ENCODE measurements at regions not wholly inside any gene's neighbourhood (a gene's known extent, or its start where the extent isn't known, plus 50 kb on each side); places are given as distances from the start of the nearest gene placed in this dataset.

GRCh38 chr6:22809370-22809769 lies 240.0 kb downstream of the HDGFL1 start (continued):
- TF ChIP-seq HOMEZ (CRISPR knock-in tag; IDR thresholded peaks at IDR 0.05; ENCODE audit: low read depth): no peak
- no peak for TF ChIP-seq YEATS2 (CRISPR knock-in tag; IDR thresholded peaks at IDR 0.05; ENCODE audit: borderline replicate concordance)
- TF ChIP-seq REPIN1 (CRISPR knock-in tag; IDR thresholded peaks at IDR 0.05; ENCODE audit: borderline replicate concordance, low read depth): no peak
- no peak for TF ChIP-seq SP2 (CRISPR knock-in tag; IDR thresholded peaks at IDR 0.05)
- TF ChIP-seq STAG1 (CRISPR knock-in tag; IDR thresholded peaks at IDR 0.05): no peak
- TF ChIP-seq GLMP (CRISPR knock-in tag; IDR thresholded peaks at IDR 0.05; ENCODE audit: borderline replicate concordance): no peak
- no peak for TF ChIP-seq ZFP41 (CRISPR knock-in tag; IDR thresholded peaks at IDR 0.05; ENCODE audit: borderline replicate concordance)
- no peak for TF ChIP-seq ZNF510 (CRISPR knock-in tag; IDR thresholded peaks at IDR 0.05; ENCODE audit: low read depth)
- TF ChIP-seq ZNF768 (CRISPR knock-in tag; IDR thresholded peaks at IDR 0.05): no peak

- in situ Hi-C loops (cut with HindIII; ENCODE audit: extremely low pct_ligation_motif_present, low pct_unique_long_range_greater_than_20kb): no loop called here
- Histone ChIP-seq H3K4me1 (ENCODE audit: insufficient read depth, low read length) (no peaks in the 10 kb centered on the region), H3K27ac (ENCODE audit: extremely low read length, insufficient read depth, low read length) (no peak overlapping the region), H3K4me2 (ENCODE audit: low read depth, low read length) (no peak overlapping the region), H3K36me3 (replicated peaks in 1 of 2; ENCODE audit: control insufficient read depth in 1 of 2, insufficient read depth in 2 of 2, low read length in 2 of 2) (no peaks in the 10 kb centered on the region), H3K4me3 (replicated peaks in 1 of 3; ENCODE audit: insufficient read depth in 1 of 3, low read depth in 2 of 3, low read length in 3 of 3) (no peak overlapping the region), H3K27me3 (ENCODE audit: control insufficient read depth in 1 of 2, insufficient read depth in 2 of 2, low read length in 2 of 2) (no peaks in the 10 kb centered on the region), H3K9me3 (ENCODE audit: low read length) (peaks cover 92% of the 10 kb centered on the region), H2AFZ (ENCODE audit: low read length) (no peak overlapping the region), H4K20me1 (ENCODE audit: insufficient read depth, low read length) (no peaks in the 10 kb centered on the region), H3K9ac (ENCODE audit: insufficient read depth, low read depth, low read length) (no peak overlapping the region), H3K79me2 (ENCODE audit: insufficient read depth, low read length) (no peaks in the 10 kb centered on the region)
- POLR2A ChIA-PET: no interaction called here
- intact Hi-C loops (cut with micrococcal nuclease; ENCODE audit: unreplicated experiment): no loop called here
- DNase-seq (ENCODE audit: low spot score) (no peak), FAIRE-seq (no peak), ATAC-seq (no peak)
- CTCF ChIA-PET (ENCODE audit: low intra/inter-chr PET ratio, low total read pairs): no interaction called here
- WGBS (ENCODE audit: low lambda C conversion rate): 17% methylated on average over 1 of the region's 1 CpG
- BruUV-seq (replicated peaks): no TSS peak
- TF ChIP-seq ZNF543 (CRISPR knock-in tag; IDR thresholded peaks at IDR 0.05) (no peak), CAMTA2 (CRISPR knock-in tag; IDR thresholded peaks at IDR 0.05; ENCODE audit: borderline replicate concordance) (no peak), ZNF431 (CRISPR knock-in tag; IDR thresholded peaks at IDR 0.05; ENCODE audit: borderline replicate concordance, low read depth) (no peak), REST (IDR thresholded peaks at IDR 0.05; ENCODE audit: borderline replicate concordance in 1 of 2, low read depth in 1 of 2, low read length in 2 of 2) (no peak), CBFB (CRISPR knock-in tag; IDR thresholded peaks at IDR 0.05) (no peak), MBD4 (IDR thresholded peaks at IDR 0.05; ENCODE audit: borderline replicate concordance, low read length) (no peak), NBN (conservative IDR thresholded peaks at IDR 0.05) (no peak), ZNF580 (CRISPR knock-in tag; IDR thresholded peaks at IDR 0.05; ENCODE audit: borderline replicate concordance, low read depth) (no peak)
Observed at GRCh38 chr6:22819209-22819608, 249.8 kb downstream of the HDGFL1 start.

Measured in HepG2 (cell line).